K562 (cell line): ENCODE measurements at regions not wholly inside any gene's neighbourhood (a gene's known extent, or its start where the extent isn't known, plus 50 kb on each side); places are given as distances from the start of the nearest gene placed in this dataset.

ENCODE experiments used
- HMGXB4 ChIP-seq: sonication (generic); formaldehyde crosslinking; IDR thresholded peaks from 2 replicates; pipeline ENCODE4 v1.8.1; 2023; ENCODE audit warnings: mild to moderate bottlenecking, missing genetic modification reagents
- NBN ChIP-seq: fragments of 450-650 bp; IDR thresholded peaks from 2 replicates; pipeline ENCODE4 v1.6.1; 2016; ENCODE audit warnings: low read depth, mild to moderate bottlenecking
- PRDM10 ChIP-seq: fragments of 450-650 bp; IDR thresholded peaks from 2 replicates; pipeline ENCODE4 v1.6.1; 2018; ENCODE audit not compliant: partially characterized antibody
- TFE3 ChIP-seq: fragments of 450-650 bp; formaldehyde crosslinking; IDR thresholded peaks from 2 replicates; pipeline ENCODE4 v1.4.0; 2020; ENCODE audit warnings: mild to moderate bottlenecking, mixed read lengths
- ZNF384 ChIP-seq: IDR thresholded peaks from 2 replicates; pipeline ENCODE4 v1.6.1; 2012; ENCODE audit warnings: low read depth, low read length, improper control_type of control experiment
- TF ChIP-seq, protein P1 (sequence below): IDR thresholded peaks from 2 replicates; pipeline ENCODE4 v1.6.1; 2011; ENCODE audit warnings: borderline replicate concordance, low read depth, mild to moderate bottlenecking, moderate library complexity, low read length; ENCODE audit not compliant: insufficient read depth, poor library complexity, severe bottlenecking
- TF ChIP-seq, protein P2 (sequence below): sonication (generic); formaldehyde crosslinking; IDR thresholded peaks from 2 replicates; pipeline ENCODE4 v1.8.0; 2022; ENCODE audit warnings: mild to moderate bottlenecking, missing genetic modification reagents

DNA sequence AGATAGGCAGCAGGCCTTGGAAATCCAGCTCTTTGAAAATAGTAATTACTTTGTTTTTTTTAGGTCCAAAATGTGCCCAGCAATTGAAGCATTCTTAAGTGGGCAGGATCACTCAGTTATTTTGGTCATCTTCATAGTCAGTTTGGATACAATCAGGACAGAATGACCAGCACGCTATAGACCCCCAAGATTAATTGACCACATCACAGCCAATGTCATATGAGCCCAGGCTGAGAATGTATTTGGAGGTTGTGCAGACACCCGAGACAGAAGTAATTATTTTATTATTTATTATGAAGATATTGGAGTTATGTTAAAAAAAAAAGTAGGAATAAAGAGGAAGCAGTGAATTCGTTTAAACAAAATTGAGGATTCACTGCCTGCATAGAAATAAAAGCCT lies 93.3 kb upstream of the PFKP start (continued):
- TF ChIP-seq, protein P1, sequence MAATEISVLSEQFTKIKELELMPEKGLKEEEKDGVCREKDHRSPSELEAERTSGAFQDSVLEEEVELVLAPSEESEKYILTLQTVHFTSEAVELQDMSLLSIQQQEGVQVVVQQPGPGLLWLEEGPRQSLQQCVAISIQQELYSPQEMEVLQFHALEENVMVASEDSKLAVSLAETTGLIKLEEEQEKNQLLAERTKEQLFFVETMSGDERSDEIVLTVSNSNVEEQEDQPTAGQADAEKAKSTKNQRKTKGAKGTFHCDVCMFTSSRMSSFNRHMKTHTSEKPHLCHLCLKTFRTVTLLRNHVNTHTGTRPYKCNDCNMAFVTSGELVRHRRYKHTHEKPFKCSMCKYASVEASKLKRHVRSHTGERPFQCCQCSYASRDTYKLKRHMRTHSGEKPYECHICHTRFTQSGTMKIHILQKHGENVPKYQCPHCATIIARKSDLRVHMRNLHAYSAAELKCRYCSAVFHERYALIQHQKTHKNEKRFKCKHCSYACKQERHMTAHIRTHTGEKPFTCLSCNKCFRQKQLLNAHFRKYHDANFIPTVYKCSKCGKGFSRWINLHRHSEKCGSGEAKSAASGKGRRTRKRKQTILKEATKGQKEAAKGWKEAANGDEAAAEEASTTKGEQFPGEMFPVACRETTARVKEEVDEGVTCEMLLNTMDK = no peak
- TF ChIP-seq HMGXB4 (CRISPR knock-in tag) (no peak), TFE3 (CRISPR knock-in tag) (no peak), ZNF384 (no peak), NBN (no peak), PRDM10 (no peak)
- TF ChIP-seq, protein P2, sequence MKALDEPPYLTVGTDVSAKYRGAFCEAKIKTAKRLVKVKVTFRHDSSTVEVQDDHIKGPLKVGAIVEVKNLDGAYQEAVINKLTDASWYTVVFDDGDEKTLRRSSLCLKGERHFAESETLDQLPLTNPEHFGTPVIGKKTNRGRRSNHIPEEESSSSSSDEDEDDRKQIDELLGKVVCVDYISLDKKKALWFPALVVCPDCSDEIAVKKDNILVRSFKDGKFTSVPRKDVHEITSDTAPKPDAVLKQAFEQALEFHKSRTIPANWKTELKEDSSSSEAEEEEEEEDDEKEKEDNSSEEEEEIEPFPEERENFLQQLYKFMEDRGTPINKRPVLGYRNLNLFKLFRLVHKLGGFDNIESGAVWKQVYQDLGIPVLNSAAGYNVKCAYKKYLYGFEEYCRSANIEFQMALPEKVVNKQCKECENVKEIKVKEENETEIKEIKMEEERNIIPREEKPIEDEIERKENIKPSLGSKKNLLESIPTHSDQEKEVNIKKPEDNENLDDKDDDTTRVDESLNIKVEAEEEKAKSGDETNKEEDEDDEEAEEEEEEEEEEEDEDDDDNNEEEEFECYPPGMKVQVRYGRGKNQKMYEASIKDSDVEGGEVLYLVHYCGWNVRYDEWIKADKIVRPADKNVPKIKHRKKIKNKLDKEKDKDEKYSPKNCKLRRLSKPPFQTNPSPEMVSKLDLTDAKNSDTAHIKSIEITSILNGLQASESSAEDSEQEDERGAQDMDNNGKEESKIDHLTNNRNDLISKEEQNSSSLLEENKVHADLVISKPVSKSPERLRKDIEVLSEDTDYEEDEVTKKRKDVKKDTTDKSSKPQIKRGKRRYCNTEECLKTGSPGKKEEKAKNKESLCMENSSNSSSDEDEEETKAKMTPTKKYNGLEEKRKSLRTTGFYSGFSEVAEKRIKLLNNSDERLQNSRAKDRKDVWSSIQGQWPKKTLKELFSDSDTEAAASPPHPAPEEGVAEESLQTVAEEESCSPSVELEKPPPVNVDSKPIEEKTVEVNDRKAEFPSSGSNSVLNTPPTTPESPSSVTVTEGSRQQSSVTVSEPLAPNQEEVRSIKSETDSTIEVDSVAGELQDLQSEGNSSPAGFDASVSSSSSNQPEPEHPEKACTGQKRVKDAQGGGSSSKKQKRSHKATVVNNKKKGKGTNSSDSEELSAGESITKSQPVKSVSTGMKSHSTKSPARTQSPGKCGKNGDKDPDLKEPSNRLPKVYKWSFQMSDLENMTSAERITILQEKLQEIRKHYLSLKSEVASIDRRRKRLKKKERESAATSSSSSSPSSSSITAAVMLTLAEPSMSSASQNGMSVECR (CRISPR knock-in tag) = no peak
